ENCODE measurements at regions not wholly inside any gene's neighbourhood (a gene's known extent, or its start where the extent isn't known, plus 50 kb on each side); places are given as distances from the start of the nearest gene placed in this dataset.
"Not testable (repeated sequence)": the region's sequence is repeated elsewhere in the genome, so short reads cannot be mapped to it uniquely, and the experiment has no call there.

DNA sequence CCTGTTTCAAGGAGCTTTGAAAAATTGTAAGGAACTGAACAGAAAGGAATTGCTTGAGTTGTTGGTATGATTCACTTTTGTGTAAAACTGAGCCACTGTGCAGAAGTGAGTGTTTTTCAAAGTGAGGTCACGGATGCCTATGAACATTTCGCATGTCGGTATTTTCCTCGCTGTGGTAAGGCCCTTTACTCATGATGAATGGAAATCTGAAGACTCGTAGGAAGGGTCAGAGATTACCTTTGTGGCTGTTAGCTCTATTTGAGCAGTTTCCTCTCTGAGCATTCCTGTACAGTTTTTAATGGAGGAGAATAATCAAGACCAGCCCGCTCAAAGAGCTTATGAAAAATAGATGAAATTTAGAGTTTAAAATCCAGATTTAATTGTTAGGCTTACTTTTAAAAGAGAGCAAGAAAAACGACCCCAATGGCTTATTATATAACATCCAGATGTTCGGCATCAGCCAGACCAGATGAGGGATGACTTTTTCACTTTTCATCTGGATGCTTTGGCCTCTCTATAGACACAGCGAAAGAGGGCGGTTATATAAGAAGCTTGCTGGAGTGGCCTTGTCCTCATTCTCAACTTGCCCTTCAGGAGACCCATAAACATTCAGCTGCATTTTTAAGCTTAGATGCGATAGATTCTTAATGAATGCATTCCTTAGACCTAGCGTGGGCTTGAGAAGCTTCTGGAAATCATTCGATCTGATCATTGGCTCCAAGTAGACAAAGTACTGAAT lies 99.5 kb downstream of the CD83 start:
- in situ Hi-C loops (cut with MboI; ENCODE audit: low sequenced_read_pairs), result no loop called here

DNA sequence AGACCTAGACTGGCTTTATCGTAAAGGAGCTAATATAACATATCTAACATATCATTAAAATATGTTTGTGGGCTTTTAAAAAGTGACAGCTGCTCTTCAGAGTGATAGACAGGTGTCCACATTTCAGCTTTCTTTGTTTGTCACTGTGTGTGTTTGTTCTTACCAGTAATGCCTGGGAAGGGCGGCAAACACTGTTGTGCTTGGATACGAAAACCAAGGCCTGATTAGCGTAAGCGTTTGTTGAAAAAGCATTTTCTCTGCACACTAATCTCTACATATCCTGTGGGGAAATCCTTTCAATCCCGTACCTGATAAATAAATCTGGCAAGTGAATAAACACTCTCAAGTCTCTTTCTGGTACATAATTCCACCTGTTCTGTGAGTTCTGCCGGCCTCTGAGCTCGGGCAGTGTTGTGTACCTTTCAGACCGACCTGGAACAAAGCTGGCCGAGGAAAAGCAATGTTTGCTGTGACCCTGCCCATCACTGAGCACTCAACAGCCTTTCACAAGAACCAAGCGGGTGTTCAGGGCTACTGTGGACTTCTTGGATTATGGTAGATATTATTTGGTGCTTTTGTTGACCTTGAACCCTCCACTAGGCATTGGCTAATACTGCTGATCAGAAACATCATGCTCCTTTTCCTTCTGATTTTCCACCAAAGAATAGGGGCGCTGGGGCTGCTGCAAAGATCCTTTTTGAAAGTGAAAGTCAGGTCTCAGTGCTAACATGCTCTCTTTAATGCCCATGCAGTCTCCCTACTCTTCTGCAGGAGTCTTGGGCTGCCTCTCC lies 100.4 kb downstream of the CD83 start:
- in situ Hi-C loops (cut with MboI; ENCODE audit: low sequenced_read_pairs), result no loop called here

DNA sequence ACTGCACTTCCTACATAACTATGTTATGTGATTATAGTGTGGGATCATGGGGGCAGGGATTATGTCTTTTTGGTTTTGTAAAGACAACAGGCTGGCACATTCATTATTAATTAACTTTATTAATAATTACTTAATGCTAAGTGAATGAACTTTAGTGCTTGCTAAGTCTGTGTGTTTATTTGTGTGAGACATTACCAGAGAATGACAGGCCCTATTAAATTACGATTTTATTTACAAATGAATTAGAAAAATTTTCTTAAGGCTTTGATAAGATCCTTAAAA lies 100.9 kb downstream of the CD83 start:
- in situ Hi-C loops (cut with MboI; ENCODE audit: low sequenced_read_pairs), result no loop called here

DNA sequence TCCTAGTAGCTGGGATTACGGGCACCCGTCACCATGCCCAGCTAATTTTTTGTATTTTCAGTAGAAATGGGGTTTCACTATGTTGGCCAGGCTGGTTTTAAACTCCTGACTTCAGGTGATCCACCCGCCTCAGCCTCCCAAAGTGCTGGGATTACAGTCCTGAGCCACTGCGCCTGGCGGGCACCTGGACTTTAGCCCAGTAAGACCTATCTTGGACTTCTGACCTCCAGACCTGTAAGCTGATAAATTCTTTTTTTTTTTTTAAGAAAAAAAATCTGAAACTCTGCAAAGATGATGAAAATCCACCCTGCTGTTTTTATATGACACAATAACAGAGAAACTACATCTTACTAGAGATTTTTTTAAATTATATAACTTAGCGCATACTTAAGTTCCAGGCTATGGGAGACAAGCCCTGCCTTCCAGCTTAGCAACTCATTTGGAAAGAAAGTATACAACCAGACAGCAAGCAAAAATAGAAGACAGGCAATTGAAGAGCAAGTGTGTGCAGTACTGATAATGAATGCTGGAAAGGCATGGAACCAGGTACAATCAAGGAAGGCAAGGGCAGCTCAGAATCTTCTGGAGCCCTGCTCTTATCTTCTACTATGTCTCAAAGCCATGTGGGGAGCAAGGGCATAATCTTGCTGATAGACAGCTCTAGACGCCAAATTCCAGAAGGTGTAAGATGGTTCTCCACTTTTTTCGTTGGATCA lies 104.2 kb downstream of the CD83 start:
- in situ Hi-C loops (cut with MboI; ENCODE audit: low sequenced_read_pairs), result no loop called here

DNA sequence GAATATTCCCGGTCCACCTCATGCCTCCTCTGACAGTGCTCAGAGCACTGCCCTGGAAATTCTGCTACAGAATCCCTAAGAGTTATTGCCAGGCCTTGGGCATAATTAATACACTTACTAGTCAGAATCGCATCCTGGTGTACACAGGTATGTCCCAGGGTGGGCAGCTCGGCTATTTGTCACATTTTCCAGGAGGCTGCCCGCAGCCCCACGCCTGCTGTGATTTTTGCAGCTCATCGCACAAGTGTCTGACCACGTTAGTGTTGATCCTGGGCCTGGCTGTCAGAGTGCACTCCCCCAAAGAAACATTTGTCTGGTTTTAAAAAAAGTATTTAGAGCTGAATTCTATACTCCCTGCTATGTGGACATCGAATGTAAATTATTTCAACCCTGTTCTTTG lies 105.4 kb downstream of the CD83 start:
- in situ Hi-C loops (cut with MboI; ENCODE audit: low sequenced_read_pairs), result no loop called here

DNA sequence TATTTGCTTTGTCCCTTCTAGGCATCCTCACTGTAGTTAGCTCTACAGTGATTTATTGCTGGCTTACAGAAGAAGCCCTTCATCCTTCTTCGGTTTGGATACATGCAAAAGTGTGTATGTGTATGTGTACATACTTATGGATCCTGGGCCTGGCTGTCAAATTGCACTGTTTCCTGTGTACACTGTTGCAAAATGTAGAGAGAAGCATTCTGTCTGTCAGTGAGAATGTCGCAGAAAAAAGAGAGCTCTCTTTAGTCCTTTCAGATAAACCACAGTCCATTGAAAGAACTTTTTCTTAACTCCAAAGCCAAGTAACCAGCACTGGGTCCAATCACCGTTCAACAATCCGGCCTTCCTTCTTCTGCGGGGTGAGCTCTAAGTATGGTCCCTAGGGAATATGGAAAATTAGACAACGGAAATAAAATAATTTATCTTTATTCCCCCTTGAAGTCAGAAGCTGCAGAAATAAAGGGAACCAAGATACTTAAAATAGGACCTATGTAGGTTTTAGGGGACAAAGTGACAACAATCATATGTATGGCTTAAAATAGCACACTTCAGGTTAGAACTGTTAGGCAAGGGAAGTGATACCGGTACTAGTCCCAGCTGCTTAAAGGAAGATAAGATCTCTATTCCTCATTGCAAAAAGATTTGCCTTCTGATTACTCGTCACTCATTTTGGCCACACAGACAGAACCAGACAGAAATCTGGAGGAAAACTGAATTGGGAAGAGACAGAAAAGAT lies 107.0 kb downstream of the CD83 start:
- in situ Hi-C loops (cut with MboI; ENCODE audit: low sequenced_read_pairs), result no loop called here

DNA sequence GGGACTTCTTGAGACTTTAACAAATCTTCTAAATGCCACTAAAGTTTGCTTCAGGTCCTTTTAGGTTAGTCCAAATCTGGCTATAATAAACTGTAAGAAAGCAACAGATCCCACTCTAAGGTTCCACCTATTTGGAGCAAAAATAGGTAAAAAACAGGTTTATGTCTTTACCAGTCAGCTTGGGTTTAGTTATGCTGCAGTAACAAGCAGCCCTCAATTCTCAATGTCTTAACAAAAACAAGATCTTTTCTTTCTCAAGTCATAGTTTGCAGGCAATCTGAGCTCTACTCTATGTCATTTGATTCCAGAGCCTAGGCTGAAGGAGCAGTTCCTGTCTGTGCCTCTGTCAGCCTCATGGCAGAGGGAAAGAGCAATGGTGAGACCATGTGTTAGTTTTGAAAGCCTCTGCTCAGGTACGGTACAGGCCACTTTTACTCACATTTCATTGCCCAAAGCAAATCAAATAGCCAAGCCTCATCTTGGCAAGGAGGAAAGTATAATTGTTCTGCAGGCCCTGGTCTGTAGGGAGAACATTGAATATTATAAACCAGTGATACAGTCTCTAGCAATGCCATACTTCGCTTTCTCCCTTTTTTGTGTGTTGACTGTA lies 108.6 kb downstream of the CD83 start:
- in situ Hi-C loops (cut with MboI; ENCODE audit: low sequenced_read_pairs), result no loop called here

DNA sequence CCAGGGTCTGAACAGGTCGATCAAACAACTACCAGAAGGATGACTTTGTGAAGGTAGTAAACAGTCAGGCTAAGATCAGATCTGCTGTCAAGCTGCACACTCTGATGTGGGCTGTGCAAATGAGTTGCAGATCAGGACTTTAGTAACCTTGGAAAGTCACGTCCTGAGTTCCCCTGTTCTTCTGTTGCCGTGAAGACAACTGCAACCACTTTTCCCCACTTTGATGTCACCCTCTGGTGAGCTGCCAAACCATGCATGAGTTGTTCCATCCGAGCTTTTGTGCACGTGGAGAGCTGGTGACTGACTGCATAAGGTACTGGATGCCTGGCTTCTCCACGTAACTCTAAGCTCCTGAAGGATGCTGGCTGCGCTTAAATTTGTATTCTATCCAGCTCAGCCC lies 111.0 kb downstream of the CD83 start:
- in situ Hi-C loops (cut with MboI; ENCODE audit: low sequenced_read_pairs), result no loop called here

DNA sequence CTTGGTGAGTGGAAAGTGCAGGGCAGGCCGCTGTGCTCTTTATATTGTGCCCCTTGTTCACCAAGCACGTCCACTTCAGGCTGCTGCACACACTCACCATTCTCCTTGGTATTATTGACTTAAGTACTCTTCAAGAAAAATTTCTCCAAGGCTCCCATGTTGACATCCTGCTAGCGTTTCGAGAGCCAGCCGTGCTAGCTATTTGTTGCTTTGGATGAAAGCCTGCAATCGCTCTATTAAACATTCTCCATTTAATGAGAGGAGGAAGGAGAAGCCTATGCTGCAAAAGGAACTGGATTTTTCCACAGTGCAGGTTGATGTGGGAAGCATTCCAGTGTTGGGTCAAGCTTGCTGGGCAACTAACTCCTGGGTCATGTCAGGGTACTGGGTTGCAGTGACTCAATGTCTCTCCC lies 113.5 kb downstream of the CD83 start:
- in situ Hi-C loops (cut with MboI; ENCODE audit: low sequenced_read_pairs), result no loop called here

DNA sequence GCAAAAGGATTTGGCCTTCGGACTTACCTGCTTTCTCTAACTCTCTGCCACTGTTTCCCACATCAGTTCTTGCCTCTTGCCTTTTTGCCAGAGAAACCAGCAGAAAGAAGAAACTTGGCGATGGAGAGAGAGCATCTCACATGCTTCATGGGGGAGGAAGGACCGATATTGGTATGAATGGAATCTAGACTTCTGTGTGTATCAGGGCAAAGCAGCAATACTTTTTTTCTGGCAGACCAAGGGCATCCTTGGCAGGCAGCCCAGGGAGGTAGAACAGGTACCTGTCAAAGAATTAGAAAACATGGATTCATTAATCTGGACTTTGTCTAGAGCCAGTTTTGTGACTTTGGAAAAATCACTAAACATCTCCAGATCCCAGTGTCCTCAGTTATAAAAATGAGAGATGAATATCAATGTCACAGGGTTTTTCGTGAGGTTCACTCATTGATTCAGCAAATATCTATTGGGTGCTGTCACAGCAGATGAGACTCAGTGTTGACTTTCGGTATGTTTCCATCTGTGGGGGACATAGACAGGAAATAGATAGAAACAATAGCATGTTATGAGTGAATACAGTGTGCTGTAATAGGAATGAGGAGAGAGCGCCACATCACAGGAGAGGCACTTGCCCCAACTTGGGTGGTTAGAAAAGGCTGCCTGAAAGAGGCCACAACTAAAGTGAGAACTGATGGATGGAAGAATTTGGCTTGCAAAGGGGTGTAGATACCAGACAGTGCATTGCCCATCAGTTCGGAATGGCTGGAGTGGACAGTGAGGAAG lies 114.1 kb downstream of the CD83 start:
- in situ Hi-C loops (cut with MboI; ENCODE audit: low sequenced_read_pairs), result no loop called here

DNA sequence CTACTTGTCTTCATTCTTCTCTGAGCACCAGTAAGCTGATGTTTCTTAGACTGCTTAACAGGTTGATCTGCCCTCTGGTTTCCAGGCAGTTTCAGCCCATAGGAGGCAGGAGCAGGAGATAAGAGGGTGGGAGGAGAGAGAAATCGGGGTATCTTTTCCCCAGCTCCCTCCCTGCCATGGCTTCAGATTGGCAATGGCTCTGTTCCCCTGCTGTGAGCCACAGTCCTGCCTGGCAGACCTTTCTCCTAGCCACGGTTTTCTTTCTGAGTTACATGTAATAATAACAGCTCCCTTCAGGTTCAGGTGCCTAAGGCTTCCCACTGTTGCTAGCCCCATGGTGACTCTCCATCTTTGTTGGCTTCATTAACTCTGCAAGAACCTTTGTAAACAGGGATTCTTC lies 115.3 kb downstream of the CD83 start:
- in situ Hi-C loops (cut with MboI; ENCODE audit: low sequenced_read_pairs), result no loop called here

DNA sequence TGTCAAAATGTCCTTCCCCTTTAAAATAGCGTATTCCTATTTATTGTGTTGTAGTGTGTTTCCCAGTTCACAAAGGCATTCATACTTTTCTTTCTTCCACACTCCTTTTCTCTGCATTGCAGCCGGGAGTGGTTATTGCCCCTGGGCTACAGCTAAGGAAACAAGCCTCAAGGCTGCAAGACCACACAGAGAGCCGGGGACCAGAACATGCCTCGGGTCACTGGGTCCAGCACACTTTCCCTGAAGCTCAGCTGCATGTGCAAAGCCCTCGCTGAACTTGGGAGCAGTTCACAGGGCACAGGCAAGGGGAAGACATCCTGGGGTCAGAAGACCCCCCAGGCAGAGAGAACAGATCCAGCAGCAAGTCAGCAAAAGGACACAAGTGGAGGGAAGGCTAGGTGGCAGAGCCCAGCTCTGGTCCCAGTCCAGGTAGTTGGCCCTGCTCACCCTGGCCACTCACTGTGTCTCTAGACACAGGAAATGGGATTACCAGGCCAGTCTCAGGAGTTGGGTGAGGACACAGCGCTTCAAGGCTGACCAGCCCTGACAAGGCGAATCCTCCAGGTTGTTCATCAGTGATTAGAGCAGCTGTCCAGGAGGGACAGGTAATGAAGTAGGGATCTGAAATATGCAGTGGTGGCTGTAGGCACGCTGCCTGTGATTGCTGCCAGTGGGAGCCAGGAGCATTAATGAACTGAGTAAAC lies 118.2 kb downstream of the CD83 start:
- in situ Hi-C loops (cut with MboI; ENCODE audit: low sequenced_read_pairs), result no loop called here

DNA sequence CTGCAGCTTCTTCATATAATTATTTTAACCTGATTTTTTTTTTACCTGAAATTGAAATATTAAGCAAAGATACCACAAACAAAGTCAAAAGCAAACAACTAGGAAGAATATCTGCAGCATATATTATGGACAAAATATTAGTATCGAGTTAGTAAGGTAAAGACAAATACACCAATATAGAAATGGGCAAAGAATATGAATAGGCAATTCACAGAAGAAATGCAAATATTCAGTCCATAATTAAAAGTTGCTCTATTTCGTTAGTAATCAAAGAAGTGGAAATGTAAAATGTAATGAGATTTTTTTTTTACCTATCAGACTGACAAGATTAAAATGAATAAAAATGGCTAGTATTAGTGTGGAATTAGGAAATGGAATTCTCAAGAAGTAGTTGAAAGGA lies 121.5 kb downstream of the CD83 start:
- in situ Hi-C loops (cut with MboI; ENCODE audit: low sequenced_read_pairs), result no loop called here

DNA sequence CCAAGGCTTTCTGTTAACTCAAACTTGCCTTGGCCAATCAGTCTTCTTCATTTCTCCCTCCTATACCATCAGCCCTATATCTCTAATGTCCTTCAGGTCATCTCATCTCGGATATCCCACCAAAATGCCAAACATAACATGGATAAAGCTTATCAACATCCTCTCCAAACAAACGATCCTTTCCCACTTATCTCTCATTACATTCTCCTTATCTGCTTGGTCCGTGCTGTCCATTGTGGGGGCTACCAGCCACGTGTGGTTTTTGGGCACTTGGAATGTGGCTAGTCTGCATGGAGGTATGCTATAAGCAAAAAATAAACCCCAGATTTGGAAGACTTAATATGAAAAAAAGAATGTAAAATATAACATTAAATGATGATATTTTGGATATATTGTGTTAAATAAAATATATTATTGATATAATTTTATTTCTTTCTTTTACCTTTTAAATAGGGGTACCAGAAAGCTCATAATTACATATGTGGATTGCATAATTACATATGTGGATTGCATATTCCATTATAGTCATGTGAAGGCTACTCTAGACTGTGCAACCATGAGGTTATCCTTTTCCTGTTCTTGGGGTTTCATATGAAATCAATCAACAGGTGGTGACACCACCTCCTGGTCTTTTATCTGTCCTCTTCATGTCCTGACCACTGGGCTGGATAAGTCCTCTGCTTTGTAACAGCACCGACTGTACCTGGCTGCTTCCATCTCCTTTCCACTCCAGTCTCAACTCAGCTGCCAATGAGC lies 123.0 kb downstream of the CD83 start:
- in situ Hi-C loops (cut with MboI; ENCODE audit: low sequenced_read_pairs), result no loop called here

DNA sequence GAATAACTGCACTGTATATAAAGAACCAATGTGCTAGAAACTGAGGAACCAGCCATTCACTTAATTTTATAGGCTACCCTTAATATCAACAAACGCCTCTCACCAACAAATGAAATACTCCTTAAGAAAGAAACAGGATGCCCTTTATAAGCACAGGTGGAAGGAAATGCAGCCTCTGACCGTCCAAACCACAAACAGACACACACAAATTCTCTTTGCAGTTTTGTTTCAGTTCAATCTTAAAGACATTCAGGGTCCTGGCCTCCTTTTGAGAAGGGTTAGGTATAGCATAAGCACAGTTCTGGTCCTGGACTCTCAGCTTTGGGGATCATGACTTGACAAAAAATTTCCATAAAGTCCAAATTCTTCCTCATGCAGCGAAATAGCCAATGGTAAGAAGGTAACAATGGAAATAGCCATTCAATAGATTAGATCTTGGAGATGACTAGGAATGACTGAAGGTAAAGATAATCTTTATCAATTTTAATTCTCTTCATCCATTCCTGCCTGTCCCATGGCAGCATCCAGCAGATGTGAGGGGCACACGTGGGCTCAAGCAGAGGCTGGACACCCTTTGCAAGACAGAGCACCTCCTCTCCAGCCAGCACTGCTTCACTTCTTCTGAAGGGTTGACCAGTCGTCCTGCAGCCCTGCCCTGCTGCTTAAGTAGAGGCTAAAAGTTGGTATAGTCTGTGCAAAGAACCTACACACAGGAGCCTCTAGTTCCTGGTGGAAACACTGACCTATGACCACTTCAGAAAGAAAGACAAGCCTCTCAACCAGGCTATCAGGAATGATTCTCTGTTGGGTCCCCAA lies 123.9 kb downstream of the CD83 start:
- in situ Hi-C loops (cut with MboI; ENCODE audit: low sequenced_read_pairs), result no loop called here

DNA sequence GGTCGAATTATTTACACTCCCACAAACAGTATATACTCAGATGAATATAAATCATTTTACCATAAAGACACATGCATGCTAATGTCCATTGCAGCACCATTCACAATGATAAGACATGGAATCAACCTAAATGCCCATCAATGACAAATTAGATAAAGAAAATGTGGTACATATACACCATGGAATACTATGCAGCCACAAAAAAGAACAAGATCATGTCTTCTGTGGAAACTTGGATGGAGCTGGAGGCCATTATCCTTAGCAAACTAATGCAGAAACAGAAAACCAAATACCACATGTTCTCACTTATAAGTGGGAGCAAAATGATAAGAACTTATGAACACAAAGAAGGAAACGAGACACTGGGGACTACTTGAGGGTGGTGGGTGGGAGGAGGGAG lies 125.3 kb downstream of the CD83 start:
- in situ Hi-C loops (cut with MboI; ENCODE audit: low sequenced_read_pairs), result not testable (repeated sequence)

DNA sequence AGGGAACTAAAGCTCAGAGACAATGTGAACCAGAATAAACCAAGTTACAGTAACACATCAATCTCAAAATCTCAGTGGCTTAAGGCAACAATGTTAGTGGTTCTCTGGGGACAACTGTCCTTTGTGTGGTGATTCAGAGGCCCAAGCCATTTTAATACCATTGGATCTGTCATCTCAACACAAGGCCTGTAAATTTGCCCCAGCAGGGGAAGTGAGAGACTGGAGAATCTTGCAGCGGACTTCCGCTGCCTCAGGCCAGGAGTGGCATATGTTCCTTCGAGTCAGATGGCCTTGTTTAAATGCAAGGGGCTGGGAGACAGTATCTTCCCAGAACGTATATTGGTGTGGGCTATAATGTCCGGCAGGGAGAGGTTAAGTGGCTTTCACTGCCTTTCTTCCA lies 126.0 kb downstream of the CD83 start:
- in situ Hi-C loops (cut with MboI; ENCODE audit: low sequenced_read_pairs), result no loop called here

DNA sequence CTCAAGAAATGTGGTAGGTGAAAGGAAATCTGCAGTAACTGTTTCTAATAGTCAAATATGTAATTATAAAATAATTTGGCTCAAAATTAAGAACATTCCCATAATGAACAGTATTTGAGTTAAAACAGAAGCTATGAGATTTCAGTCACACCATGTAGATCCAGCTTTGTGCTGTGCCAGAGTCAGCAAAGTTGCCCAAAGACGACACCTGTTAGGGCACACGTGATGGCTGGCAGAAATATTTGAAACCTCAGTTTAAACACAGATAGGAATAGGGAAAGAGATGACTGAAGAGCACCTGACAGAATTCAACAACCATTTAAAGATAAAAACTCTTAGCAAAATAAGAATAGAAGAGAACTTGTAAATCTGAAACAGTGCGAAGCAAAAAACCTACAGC lies 129.3 kb downstream of the CD83 start:
- in situ Hi-C loops (cut with MboI; ENCODE audit: low sequenced_read_pairs), result no loop called here
